Sigmoid colon (tissue), 4 donors: ENCODE measurements at regions not wholly inside any gene's neighbourhood (a gene's known extent, or its start where the extent isn't known, plus 50 kb on each side); places are given as distances from the start of the nearest gene placed in this dataset.

ENCODE experiments used
- POLR2A ChIP-seq, 2 donors: fragments of 450-650 bp; IDR thresholded peaks; one replicate each; pipeline ENCODE4 v1.6.1; 2016; ENCODE audit warnings: antibody characterized with exemption in 2 of 2, mild to moderate bottlenecking in 2 of 2, moderate library complexity in 2 of 2
- POLR2AphosphoS5 ChIP-seq, 4 donors: sonication (generic); formaldehyde crosslinking; IDR thresholded peaks; one replicate each; pipeline ENCODE4 v1.6.1; 2017; ENCODE audit warnings: antibody characterized with exemption in 4 of 4
- TF ChIP-seq, protein P1 (sequence below), 4 experiments: fragments of 450-650 bp in 3 of 4; fragments of 200-600 bp in 1 of 4; IDR thresholded peaks; one replicate each; pipeline ENCODE4 v1.5.1; 2016 to 2019; ENCODE audit warnings: antibody characterized with exemption in 4 of 4, mild to moderate bottlenecking in 3 of 4, moderate library complexity in 2 of 4

GRCh38 chr4:15339737-15340136 is 88.1 kb upstream of the C1QTNF7 start:
- TF ChIP-seq, protein P1, sequence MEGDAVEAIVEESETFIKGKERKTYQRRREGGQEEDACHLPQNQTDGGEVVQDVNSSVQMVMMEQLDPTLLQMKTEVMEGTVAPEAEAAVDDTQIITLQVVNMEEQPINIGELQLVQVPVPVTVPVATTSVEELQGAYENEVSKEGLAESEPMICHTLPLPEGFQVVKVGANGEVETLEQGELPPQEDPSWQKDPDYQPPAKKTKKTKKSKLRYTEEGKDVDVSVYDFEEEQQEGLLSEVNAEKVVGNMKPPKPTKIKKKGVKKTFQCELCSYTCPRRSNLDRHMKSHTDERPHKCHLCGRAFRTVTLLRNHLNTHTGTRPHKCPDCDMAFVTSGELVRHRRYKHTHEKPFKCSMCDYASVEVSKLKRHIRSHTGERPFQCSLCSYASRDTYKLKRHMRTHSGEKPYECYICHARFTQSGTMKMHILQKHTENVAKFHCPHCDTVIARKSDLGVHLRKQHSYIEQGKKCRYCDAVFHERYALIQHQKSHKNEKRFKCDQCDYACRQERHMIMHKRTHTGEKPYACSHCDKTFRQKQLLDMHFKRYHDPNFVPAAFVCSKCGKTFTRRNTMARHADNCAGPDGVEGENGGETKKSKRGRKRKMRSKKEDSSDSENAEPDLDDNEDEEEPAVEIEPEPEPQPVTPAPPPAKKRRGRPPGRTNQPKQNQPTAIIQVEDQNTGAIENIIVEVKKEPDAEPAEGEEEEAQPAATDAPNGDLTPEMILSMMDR (IDR thresholded peaks at IDR 0.05), result no peak
- no peak for TF ChIP-seq POLR2AphosphoS5 (IDR thresholded peaks at IDR 0.05)
- TF ChIP-seq POLR2A (IDR thresholded peaks at IDR 0.05), result no peak
